SK-N-SH (cell line): ENCODE measurements at regions not wholly inside any gene's neighbourhood (a gene's known extent, or its start where the extent isn't known, plus 50 kb on each side); places are given as distances from the start of the nearest gene placed in this dataset.

Experiments
- CTCF ChIA-PET: fragments of 300-600, 350-600 bp; formaldehyde crosslinking; extraction: SDS; loops from one replicate; lab custom pipeline; 2021; lab: Yijun Ruan, JAX
- POLR2A ChIA-PET: fragments of 350-600 bp; sonication (Branson Sonifier 250); formaldehyde crosslinking; extraction: SDS; loops from one replicate; lab custom pipeline; 2020; ENCODE audit warnings: antibody characterized with exemption, inconsistent platforms; lab: Yijun Ruan, JAX
- DNase-seq: peaks from one replicate; pipeline ENCODE4 v3.0.0; 2012
- H2AFZ ChIP-seq: fragments of 200-600 bp; sonication (generic); 2 replicates; pipeline ENCODE4 v1.8.1; 2016; ENCODE audit warnings: antibody characterized with exemption, mild to moderate bottlenecking, low read depth
- H3F3A ChIP-seq: fragments of 200-600 bp; sonication (generic); replicated peaks from 2 replicates; pipeline ENCODE3; 2016; ENCODE audit warnings: antibody characterized with exemption, mild to moderate bottlenecking; ENCODE audit not compliant: insufficient read depth
- H3K27ac ChIP-seq, 2 experiments: fragments of 200-500 bp in 1 of 2; fragments of 200-600 bp in 1 of 2; sonication (Bioruptor generic) in 1 of 2; sonication (generic), shearing (Covaris generic) in 1 of 2; 2 replicates each; pipeline versions ENCODE4 v1.5.1 to v1.6.1; 2014 to 2016; ENCODE audit warnings: low read depth in 2 of 2, inconsistent platforms in 1 of 2, low read length in 1 of 2, mild to moderate bottlenecking in 1 of 2, mixed read lengths in 1 of 2
- H3K27me3 ChIP-seq: fragments of 200-600 bp; sonication (generic), shearing (Covaris generic); 2 replicates; pipeline ENCODE4 v1.6.1; 2016; ENCODE audit warnings: mixed run types; ENCODE audit not compliant: insufficient read depth
- H3K36me3 ChIP-seq, 2 experiments: fragments of 200-500 bp in 1 of 2; fragments of 200-600 bp in 1 of 2; sonication (Bioruptor generic) in 1 of 2; sonication (generic) in 1 of 2; replicated peaks in 1 of 2; 2 replicates each; pipeline versions ENCODE3 to v1.5.1; 2014 to 2016; ENCODE audit warnings: low read length in 1 of 2, mild to moderate bottlenecking in 1 of 2; ENCODE audit not compliant: insufficient read depth in 2 of 2, control insufficient read depth in 1 of 2
- H3K4me1 ChIP-seq, 2 experiments: fragments of 200-500 bp in 1 of 2; fragments of 200-600 bp in 1 of 2; sonication (Bioruptor generic) in 1 of 2; sonication (generic), shearing (Covaris generic) in 1 of 2; 2 replicates each; pipeline versions ENCODE4 v1.5.1 to v1.6.1; 2014 to 2016; ENCODE audit warnings: low read depth in 1 of 2, low read length in 1 of 2, mixed run types in 1 of 2; ENCODE audit not compliant: insufficient read depth in 2 of 2, control insufficient read depth in 1 of 2
- H3K4me2 ChIP-seq: fragments of 200-600 bp; sonication (generic), shearing (Covaris generic); 2 replicates; pipeline ENCODE4 v1.6.1; 2017; ENCODE audit warnings: mixed run types
- H3K4me3 ChIP-seq, 2 experiments: fragments of 200-500 bp in 1 of 2; fragments of 200-600 bp in 1 of 2; sonication (Bioruptor generic) in 1 of 2; sonication (generic), shearing (Covaris generic) in 1 of 2; 2 replicates each; pipeline versions ENCODE4 v1.5.1 to v1.8.1; 2014 to 2016; ENCODE audit warnings: low read depth in 2 of 2, inconsistent platforms in 1 of 2, low read length in 1 of 2, mild to moderate bottlenecking in 1 of 2, mixed read lengths in 1 of 2, moderate library complexity in 1 of 2
- H3K79me2 ChIP-seq: fragments of 200-600 bp; sonication (generic); 2 replicates; pipeline ENCODE4 v1.8.1; 2017; ENCODE audit warnings: mild to moderate bottlenecking; ENCODE audit not compliant: insufficient read depth
- H3K9ac ChIP-seq: fragments of 200-600 bp; sonication (generic); 2 replicates; pipeline ENCODE4 v1.6.1; 2017; ENCODE audit warnings: mixed run types
- H3K9me2 ChIP-seq: fragments of 200-600 bp; sonication (generic); 2 replicates; pipeline ENCODE4 v1.6.1; 2017; ENCODE audit warnings: mixed run types
- H3K9me3 ChIP-seq: fragments of 200-600 bp; sonication (generic); 2 replicates; pipeline ENCODE4 v1.6.1; 2017; ENCODE audit warnings: mixed run types, mild to moderate bottlenecking, moderate library complexity
- H4K20me1 ChIP-seq: fragments of 200-600 bp; sonication (generic); 2 replicates; pipeline ENCODE4 v1.6.1; 2017; ENCODE audit warnings: mild to moderate bottlenecking, mixed run types; ENCODE audit not compliant: insufficient read depth
- ELF1 ChIP-seq: IDR thresholded peaks from 2 replicates; pipeline ENCODE4 v1.4.0; 2012
- EP300 ChIP-seq, 2 experiments: IDR thresholded peaks; 2 replicates each; pipeline versions ENCODE4 v1.4.0 to v1.6.1; 2012; ENCODE audit warnings: borderline replicate concordance in 1 of 2, low read depth in 1 of 2, low read length in 1 of 2
- EZH2phosphoT487 ChIP-seq: fragments of 200-600 bp; sonication (generic); IDR thresholded peaks from 2 replicates; pipeline ENCODE4 v1.6.1; 2017; ENCODE audit warnings: low read depth, mixed run types, mild to moderate bottlenecking, antibody characterized with exemption, moderate library complexity, borderline replicate concordance
- FOSL2 ChIP-seq: IDR thresholded peaks from 2 replicates; pipeline ENCODE4 v1.4.0; 2012; ENCODE audit warnings: low read depth, mild to moderate bottlenecking, moderate library complexity, borderline replicate concordance
- GATA2 ChIP-seq: sonication (generic); formaldehyde crosslinking; IDR thresholded peaks from 2 replicates; pipeline ENCODE4 v1.5.0; 2020; ENCODE audit warnings: mild to moderate bottlenecking, missing genetic modification reagents
- JUND ChIP-seq: IDR thresholded peaks from 2 replicates; pipeline ENCODE4 v1.4.0; 2012
- NFIC ChIP-seq: IDR thresholded peaks from 2 replicates; pipeline ENCODE4 v1.4.0; 2012; ENCODE audit warnings: borderline replicate concordance
- POLR2AphosphoS5 ChIP-seq: IDR thresholded peaks from 2 replicates; pipeline ENCODE4 v1.6.1; 2012; ENCODE audit warnings: low read depth, low read length
- RCOR1 ChIP-seq: fragments of 150-350 bp; IDR thresholded peaks from 2 replicates; pipeline ENCODE4 v1.6.1; 2017; ENCODE audit warnings: antibody characterized with exemption, low read length
- RFX5 ChIP-seq: IDR thresholded peaks from 2 replicates; pipeline ENCODE4 v1.6.1; 2012; ENCODE audit warnings: mild to moderate bottlenecking, improper control_type of control experiment, low read length
- RXRA ChIP-seq: IDR thresholded peaks from 2 replicates; pipeline ENCODE4 v1.4.0; 2012; ENCODE audit warnings: low read depth, mild to moderate bottlenecking, borderline replicate concordance
- SMC3 ChIP-seq: IDR thresholded peaks from 2 replicates; pipeline ENCODE4 v1.6.1; 2012; ENCODE audit warnings: low read depth, low read length, improper control_type of control experiment
- TCF12 ChIP-seq: IDR thresholded peaks from 2 replicates; pipeline ENCODE4 v1.4.0; 2012
- YY1 ChIP-seq: IDR thresholded peaks from 2 replicates; pipeline ENCODE4 v1.4.0; 2012; ENCODE audit warnings: low read depth, mild to moderate bottlenecking
- WGBS: methylation state at CpG from one replicate; pipeline ENCODE4 v1.1.6; 2017; ENCODE audit warnings: low lambda C conversion rate; 5-methylcytosine and 5-hydroxymethylcytosine counted together
- TF ChIP-seq, protein P1 (sequence below): fragments of 150-350 bp; IDR thresholded peaks from 2 replicates; pipeline ENCODE4 v1.6.1; 2016; ENCODE audit warnings: mild to moderate bottlenecking, low read depth, low read length
- TF ChIP-seq, protein P2 (sequence below): fragments of 150-350 bp; IDR thresholded peaks from 2 replicates; pipeline ENCODE4 v1.6.1; 2017; ENCODE audit warnings: antibody characterized with exemption, low read length, low read depth, borderline replicate concordance
- TF ChIP-seq, protein P3 (sequence below): IDR thresholded peaks from 2 replicates; pipeline ENCODE4; 2012
- TF ChIP-seq, protein P4 (sequence below): IDR thresholded peaks from 2 replicates; pipeline ENCODE4 v1.4.0; 2012; ENCODE audit warnings: low read depth
- TF ChIP-seq, protein P5 (sequence below): fragments of 200-600 bp; sonication (generic); IDR thresholded peaks from 2 replicates; pipeline ENCODE4 v1.6.1; 2017; ENCODE audit warnings: antibody characterized with exemption, mild to moderate bottlenecking, moderate library complexity

DNA sequence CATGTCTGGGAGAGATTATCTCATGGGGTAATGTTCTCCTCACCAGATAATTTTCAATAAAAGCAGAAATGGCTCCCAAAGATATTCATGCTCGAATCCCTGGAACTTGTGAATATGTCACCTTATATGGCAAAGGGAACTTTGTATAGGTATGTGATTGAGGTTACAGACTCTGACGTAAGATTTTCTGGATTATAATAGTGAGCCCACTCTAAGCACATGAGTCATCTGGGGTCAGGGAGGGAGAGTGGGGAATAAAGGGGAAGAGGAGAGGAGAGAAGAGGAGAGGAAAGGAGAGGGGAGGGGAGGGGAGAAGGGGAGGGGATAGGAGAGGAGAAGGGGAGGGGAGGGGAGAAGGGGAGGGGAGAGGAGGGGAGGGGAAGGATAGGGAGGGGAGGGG lies 1193.9 kb downstream of the PLA2G4A start:
- H3F3A ChIP-seq: no peaks in the 10 kb centered on the region
- H3K79me2 ChIP-seq: no peaks in the 10 kb centered on the region
- no peaks in the 10 kb centered on the region for H3K9me3 ChIP-seq
- no peak for TF ChIP-seq EP300 (IDR thresholded peaks at IDR 0.05; ENCODE audit: borderline replicate concordance in 1 of 2, low read depth in 1 of 2, low read length in 1 of 2)
- TF ChIP-seq RFX5: no peak
- TF ChIP-seq, protein P1, sequence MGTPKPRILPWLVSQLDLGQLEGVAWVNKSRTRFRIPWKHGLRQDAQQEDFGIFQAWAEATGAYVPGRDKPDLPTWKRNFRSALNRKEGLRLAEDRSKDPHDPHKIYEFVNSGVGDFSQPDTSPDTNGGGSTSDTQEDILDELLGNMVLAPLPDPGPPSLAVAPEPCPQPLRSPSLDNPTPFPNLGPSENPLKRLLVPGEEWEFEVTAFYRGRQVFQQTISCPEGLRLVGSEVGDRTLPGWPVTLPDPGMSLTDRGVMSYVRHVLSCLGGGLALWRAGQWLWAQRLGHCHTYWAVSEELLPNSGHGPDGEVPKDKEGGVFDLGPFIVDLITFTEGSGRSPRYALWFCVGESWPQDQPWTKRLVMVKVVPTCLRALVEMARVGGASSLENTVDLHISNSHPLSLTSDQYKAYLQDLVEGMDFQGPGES: no peak
- TF ChIP-seq, protein P2, sequence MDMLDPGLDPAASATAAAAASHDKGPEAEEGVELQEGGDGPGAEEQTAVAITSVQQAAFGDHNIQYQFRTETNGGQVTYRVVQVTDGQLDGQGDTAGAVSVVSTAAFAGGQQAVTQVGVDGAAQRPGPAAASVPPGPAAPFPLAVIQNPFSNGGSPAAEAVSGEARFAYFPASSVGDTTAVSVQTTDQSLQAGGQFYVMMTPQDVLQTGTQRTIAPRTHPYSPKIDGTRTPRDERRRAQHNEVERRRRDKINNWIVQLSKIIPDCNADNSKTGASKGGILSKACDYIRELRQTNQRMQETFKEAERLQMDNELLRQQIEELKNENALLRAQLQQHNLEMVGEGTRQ: no peak
- TF ChIP-seq FOSL2: no peak
- TF ChIP-seq POLR2AphosphoS5: no peak
- no peak for TF ChIP-seq TCF12
- no peak for TF ChIP-seq GATA2 (CRISPR knock-in tag)
- TF ChIP-seq JUND: no peak
- TF ChIP-seq SMC3: no peak
- TF ChIP-seq ELF1: no peak
- no peak for TF ChIP-seq RCOR1
- no peak for TF ChIP-seq NFIC
- TF ChIP-seq EZH2phosphoT487: no peak
- TF ChIP-seq, protein P3, sequence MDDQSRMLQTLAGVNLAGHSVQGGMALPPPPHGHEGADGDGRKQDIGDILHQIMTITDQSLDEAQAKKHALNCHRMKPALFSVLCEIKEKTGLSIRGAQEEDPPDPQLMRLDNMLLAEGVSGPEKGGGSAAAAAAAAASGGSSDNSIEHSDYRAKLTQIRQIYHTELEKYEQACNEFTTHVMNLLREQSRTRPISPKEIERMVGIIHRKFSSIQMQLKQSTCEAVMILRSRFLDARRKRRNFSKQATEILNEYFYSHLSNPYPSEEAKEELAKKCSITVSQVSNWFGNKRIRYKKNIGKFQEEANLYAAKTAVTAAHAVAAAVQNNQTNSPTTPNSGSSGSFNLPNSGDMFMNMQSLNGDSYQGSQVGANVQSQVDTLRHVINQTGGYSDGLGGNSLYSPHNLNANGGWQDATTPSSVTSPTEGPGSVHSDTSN: no peak
- TF ChIP-seq, protein P4, sequence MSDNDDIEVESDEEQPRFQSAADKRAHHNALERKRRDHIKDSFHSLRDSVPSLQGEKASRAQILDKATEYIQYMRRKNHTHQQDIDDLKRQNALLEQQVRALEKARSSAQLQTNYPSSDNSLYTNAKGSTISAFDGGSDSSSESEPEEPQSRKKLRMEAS: no peak
- TF ChIP-seq YY1: no peak
- TF ChIP-seq, protein P5, sequence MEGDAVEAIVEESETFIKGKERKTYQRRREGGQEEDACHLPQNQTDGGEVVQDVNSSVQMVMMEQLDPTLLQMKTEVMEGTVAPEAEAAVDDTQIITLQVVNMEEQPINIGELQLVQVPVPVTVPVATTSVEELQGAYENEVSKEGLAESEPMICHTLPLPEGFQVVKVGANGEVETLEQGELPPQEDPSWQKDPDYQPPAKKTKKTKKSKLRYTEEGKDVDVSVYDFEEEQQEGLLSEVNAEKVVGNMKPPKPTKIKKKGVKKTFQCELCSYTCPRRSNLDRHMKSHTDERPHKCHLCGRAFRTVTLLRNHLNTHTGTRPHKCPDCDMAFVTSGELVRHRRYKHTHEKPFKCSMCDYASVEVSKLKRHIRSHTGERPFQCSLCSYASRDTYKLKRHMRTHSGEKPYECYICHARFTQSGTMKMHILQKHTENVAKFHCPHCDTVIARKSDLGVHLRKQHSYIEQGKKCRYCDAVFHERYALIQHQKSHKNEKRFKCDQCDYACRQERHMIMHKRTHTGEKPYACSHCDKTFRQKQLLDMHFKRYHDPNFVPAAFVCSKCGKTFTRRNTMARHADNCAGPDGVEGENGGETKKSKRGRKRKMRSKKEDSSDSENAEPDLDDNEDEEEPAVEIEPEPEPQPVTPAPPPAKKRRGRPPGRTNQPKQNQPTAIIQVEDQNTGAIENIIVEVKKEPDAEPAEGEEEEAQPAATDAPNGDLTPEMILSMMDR: no peak
- no peak for TF ChIP-seq RXRA
- ChIA-PET CTCF (no interaction called here), POLR2A (no interaction called here)
- H2AFZ ChIP-seq: no peak overlapping the region
- H3K4me3 ChIP-seq: no peak overlapping the region
- H4K20me1 ChIP-seq: no peaks in the 10 kb centered on the region
- no peak overlapping the region for H3K9ac ChIP-seq
- peaks cover 1 to 7% of the 10 kb centered on the region in 2 experiments; a peak in 2 of 4 replicates for H3K4me1 ChIP-seq
- no peaks in the 10 kb centered on the region for H3K9me2 ChIP-seq
- WGBS: 82% methylated on average over 2 of the region's 2 CpGs
- no peak overlapping the region for H3K27ac ChIP-seq
- no peaks in the 10 kb centered on the region for H3K36me3 ChIP-seq
- DNase-seq: no peak
- H3K4me2 ChIP-seq: no peak overlapping the region
- H3K27me3 ChIP-seq: no peaks in the 10 kb centered on the region
